HuH-7 (cell line): ENCODE measurements at regions not wholly inside any gene's neighbourhood (a gene's known extent, or its start where the extent isn't known, plus 50 kb on each side); places are given as distances from the start of the nearest gene placed in this dataset.
"Not testable (repeated sequence)": the region's sequence is repeated elsewhere in the genome, so short reads cannot be mapped to it uniquely, and the experiment has no call there.

Experiments used
- DNase-seq: peaks from one replicate; pipeline ENCODE4 v3.0.0; 2011; ENCODE audit warnings: low spot score

DNA sequence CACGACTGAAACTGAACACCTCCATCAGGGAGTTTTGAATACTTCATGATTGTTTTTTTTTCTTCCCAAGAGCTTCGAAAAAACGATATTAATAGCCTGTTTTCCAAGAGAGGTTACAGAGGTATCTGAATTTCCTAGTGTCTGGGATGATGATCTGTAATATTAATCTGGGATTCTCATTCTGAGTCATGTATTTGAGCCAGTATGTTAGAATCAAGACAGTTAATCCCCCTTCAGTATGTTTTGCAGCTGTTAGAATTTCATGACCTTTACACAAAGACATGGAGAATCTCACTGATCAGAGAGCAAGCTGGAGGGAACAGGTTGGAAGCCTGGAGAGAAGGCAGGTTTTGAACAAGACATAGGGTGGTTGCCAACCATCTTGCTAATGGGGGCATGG is 234.5 kb upstream of the GAP43 start:
- no peak for DNase-seq

DNA sequence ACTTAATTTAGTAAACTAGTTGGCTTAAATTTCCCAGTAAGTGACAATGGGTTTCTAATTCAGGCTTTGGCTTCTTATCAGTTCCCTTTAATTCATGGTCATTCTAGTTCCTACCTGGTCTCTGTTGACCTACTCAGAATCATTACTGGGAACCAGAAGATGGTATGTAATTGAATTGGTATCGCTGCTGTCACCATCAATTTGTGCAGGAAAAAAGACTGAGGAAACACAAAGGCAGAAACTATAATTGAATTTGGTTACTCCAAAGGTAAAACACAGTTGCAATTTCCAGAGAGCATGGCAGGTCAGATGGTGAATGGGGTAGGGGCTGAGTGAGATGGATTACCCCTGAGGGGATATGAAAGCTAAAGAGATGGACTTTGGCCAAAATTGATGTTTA is 226.5 kb upstream of the GAP43 start:
- DNase-seq, result no peak

GRCh38 chr3:115397433-115397832 is 225.9 kb upstream of the GAP43 start:
- DNase-seq, result no peak

- no peak for DNase-seq
These were observed 224.8 kb upstream of the GAP43 start for GRCh38 chr3:115398506-115398905.

- no peak for DNase-seq
These were observed 223.6 kb upstream of the GAP43 start for GRCh38 chr3:115399750-115400149.

DNA sequence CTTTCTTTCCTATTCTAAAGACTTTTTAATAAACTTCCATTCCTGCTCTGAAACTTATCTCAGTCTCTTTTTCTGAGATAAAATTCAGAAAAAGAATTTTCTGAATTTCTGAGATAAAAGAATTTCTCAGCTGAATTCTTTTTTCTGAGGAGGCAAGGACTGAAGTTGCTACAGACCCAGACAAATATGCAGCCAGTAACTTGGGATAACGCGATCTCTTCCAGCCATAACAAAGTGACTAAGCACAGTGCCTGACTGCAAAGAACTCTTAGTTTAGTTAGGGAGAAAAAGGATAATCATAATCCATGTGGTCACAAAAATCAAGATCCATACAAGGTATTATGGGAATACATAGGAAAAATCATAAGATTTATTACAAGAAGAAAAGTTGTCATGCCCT is 222.0 kb upstream of the GAP43 start:
- DNase-seq, result no peak

- no peak for DNase-seq
These were observed 221.3 kb upstream of the GAP43 start for GRCh38 chr3:115401851-115402501.

DNA sequence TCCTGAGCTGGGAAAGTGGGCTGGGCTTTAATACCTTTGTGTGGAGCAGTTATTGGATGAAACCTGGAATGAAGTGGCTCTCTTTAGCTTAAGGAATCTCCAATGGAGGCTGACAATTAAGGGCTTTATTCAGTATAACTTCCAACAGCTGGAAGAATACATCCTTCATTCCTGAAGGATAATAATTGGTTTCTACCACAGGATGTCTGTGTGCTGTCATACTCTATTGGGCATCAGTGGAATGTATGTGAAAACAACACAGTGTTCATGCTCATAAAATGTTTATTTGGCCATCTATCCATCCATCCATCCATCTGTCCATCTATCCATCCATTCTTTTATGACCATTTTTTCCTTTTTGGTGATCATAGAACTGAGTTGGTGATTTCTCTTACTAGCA is 220.7 kb upstream of the GAP43 start:
- DNase-seq, result no peak

- DNase-seq, result no peak
These were observed 219.5 kb upstream of the GAP43 start for GRCh38 chr3:115403786-115404185.

- no peak for DNase-seq
These were observed 213.7 kb upstream of the GAP43 start for GRCh38 chr3:115409596-115409995.

DNA sequence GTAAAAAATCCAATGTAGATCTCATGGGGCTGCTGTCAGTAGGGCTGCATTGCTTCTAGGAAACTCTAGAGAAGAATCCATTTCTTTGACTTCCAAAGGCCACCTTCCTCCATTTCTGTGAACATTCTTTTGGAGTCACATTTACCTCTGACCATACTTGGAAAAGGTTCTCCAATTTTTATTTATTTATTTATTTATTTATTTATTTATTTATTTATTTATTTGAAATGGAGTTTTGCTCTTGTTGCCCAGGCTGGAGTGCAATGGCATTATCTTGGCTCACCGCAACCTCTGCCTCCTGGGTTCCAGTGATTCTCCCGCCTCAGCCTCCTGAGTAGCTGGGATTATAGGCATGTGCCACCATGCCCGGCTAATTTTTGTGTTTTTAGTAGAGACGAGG is 208.7 kb upstream of the GAP43 start:
- not testable (repeated sequence) for DNase-seq

DNA sequence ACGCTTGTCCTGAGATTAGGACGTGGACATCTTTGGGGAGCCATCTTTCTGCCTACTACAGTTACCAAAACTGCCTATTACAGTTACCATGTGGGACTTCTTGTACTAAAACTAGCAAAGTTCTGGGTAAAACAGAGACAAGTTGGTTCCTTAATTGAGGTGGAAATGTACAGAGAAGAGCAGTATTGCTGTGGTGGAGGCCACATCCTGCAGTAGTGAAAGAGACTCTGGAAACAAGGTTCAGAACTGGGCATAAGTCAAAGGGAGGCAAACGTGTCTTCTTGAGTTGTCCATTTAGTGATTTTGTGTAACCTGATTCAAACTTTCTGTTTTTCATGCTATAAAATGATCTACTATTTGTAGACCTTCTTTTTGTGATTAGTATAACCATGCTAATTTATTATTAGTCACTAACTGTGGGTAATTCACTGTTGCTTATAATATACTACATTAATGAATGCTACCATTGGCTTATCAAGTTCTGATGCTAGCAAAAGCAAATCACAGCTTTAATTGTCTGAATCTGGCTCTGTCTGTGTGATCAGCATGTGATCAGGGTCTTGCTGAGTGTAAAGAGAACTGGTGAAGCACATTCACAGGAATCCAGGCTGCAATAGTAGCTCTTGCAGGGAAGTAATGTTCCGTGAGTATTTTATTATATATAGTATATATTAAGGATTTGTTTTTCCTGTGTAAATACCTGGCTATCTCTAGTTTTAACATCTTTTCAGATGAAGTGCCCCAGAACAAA is 207.9 kb upstream of the GAP43 start:
- no peak for DNase-seq

DNA sequence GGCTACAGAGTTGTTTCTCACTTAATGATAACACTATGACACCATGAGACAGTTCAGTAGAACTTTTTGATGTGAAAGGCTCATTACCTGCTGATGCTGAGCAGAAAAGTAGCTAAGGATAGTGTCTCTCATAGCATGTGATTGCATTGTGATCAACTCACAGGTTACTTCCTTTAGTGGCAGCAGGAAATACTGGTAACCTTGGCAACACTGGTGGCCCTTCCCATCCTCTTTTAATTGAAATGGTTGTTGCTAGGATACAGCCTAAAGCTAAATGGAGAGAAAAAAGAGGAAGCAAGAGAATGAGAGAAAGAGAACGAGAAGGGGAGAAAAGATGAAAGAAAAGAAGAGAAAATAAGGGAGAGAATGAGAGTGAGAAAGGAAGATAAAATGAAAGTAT is 204.7 kb upstream of the GAP43 start:
- no peak for DNase-seq

DNA sequence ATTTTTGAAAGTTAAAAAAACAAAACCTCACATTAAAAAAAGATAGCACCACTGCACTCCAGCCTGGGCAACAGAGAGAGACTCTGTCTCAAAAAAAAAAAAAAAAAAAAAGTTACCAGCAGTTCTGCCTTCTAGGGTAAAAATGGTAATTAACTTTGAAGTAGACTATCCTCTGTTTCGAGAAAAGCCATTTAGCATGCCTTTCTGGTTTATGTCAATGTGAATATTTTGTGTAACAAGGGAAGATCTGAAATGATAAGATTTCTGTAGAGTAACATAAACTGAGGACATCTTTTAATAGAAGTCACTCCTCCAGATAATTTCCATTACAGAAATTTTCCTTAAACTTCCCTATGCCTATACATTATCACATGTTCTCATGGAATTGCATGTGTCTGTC is 203.2 kb upstream of the GAP43 start:
- no peak for DNase-seq

DNA sequence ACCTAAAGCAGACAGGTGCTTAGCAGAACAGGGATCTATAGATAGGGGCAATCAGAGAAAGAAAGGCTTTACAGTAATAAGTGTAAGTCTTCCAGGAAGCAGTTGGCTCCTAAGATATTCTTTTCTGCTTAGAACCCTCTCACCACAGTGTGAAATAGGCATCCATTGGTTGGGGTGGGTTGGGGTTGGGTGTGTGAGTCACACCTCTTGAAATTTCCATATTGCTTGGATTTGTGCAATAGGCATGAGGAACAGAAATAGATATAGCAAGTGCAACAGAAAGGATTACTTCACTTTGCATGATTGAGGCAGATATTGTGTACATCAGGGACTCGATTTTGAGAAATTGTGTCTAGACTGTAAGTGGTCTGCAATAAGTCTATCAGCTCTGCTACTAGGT is 200.1 kb upstream of the GAP43 start:
- DNase-seq, result no peak

DNA sequence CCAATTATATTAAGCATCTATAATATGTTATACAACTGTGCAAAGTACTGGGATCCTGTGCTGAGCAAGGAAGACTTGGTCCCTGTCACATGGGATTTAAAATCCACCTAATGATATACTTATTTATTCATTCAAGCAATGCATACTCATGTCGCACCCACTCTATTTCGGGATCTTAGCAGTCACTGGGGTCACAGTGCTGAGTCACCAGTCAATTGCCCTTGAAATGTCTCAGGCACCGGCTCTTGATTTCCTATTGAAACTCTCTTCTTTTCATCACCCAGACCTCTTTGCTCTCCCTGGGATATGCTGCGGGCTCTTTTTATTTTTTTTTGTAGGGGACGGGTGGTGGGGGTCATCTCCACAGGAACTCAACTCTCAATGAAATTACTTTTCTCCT is 194.5 kb upstream of the GAP43 start:
- DNase-seq, result no peak

- no peak for DNase-seq
These were observed 186.5 kb upstream of the GAP43 start for GRCh38 chr3:115436767-115437301.

DNA sequence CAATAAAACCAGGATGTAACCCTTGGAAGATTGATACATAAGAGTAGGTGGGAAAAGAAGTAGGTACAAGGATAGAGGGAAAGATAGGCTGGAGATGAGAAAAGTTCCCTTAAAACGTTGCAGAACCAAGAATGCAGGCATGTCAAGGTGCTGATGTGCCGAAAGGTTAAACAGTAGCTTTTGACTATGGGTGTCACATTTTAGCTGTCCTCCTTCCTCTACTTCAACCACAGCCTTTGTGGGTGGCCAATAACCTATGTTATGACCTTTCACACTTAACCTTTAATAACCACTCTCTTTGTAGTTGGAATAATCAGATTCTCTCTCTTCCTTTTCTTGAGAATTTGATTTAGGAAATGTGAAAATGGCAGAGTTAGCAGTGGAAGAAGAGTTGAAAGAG is 184.5 kb upstream of the GAP43 start:
- DNase-seq, result no peak

DNA sequence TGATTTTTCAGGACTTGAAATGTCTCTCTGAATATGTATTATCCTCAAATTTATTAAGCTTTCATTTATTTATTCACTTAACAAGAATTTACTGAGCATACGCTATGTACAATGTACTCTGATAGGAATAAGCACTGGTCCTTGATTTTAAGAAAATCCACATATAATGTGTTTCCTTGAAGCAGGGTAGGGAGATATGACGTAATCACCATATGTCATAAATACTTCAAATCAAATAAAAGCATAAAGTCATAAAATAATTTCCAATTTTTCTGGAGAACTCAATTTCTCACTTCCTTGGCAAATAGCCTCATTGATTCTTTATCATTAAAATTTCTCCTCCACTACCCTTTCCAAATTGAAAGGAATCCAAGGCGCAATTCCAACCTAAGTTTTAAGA is 177.8 kb upstream of the GAP43 start:
- no peak for DNase-seq

DNA sequence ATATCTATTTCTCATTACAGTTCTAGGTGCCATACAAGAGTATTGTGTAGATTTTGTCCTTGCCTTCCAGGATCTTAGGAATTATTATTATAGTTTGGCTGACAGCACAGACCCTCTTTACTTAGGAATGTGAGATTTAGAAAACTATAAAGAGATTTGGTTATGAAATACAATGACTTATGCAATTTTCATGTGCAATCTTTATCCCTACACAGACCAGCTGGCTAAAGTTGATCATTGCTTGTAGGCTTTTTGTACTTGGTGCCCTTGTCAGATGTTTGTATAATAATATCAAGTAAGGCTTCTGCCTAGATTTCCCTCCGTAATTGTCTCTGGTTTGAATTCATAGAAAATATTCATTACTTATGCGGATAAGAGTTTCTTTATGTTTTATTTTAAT is 174.5 kb upstream of the GAP43 start:
- DNase-seq, result no peak

DNA sequence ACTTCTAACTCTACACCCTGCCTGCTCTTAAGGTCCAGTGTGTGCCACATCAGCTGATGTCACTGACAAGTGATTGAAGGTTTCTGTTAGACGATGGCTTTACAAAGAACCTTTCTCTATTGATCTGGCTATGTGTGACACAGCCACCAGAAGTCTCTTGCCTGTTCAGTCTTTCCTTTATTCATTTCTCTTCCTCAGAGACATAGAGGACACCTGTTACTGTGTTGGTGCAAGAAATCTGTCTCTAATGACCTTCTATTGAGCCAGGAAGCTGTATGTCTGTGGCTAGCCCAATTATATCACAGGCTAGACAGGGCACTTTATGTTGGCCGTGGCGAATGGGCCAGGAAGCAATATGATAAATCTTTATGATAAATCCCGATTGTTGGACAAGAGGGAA is 173.3 kb upstream of the GAP43 start:
- no peak for DNase-seq

GRCh38 chr3:115464036-115464435 is 159.3 kb upstream of the GAP43 start:
- DNase-seq, result no peak

DNA sequence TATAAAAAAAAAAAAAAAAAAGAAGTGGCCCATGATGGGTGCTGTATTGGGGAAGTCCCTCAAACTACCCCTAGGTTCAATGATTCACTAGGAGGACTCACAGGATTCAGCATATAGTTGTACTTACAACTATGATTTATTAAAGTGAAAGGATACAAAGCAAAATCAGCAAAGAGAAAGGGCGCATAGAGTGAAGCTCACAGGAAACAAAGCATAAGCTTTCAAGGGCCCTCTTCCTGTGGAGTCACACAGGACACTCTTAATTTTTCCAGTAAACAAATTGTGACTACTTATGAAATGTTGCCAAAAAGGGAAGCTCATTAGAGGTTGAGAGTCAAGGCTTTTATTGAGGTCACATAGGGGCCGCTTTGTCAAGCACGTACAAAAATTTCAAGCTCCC is 153.7 kb upstream of the GAP43 start:
- no peak for DNase-seq

DNA sequence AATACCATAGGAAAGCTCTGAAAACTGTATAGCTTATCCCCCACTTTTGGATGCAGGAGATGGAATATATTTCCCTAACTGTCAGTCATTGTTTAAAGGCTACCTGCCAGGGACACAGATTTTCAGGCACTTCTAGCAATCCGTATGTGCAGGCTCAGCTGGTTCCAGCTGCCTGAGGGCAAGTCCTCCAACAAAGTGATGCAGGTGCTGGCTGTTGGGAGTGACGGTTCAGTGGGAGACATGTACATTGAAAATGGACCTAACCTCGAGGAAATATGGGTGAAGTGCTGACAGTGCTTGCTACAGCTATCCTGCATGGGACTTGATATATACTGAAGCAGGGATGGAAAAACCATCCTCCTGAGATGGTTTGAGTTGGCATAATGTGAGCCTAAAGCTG is 153.1 kb upstream of the GAP43 start:
- no peak for DNase-seq
